ENCODE measurements at regions not wholly inside any gene's neighbourhood (a gene's known extent, or its start where the extent isn't known, plus 50 kb on each side); places are given as distances from the start of the nearest gene placed in this dataset.

DNA sequence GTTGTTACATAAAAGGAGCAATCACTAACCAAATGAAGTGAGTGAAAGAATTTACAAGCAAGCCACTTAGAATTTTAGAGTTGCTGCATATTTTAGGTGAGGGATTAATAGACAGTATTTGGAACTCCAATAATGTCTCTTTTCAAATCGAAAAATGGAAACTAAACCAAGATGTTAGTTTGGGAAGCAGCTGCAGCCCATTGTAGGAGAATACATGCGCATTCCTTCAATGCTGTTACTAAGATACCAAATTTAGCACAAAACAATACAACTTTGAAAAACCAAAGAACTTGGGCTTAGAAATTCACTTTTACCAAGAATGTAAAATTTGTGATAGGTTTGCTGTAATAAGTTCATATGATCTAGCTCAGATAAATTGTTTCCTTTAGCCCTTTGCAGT, 411.8 kb upstream of the CDH6 start:
- no peaks in the 10 kb centered on the region for H3K36me3 ChIP-seq
- no peak overlapping the region for H3K4me3 ChIP-seq
- no peak overlapping the region for H3K27ac ChIP-seq
- no peaks in the 10 kb centered on the region for H3K4me1 ChIP-seq
- no peaks in the 10 kb centered on the region for H3K27me3 ChIP-seq
- no peak for TF ChIP-seq POLR2AphosphoS5 (IDR thresholded peaks at IDR 0.05)
- TF ChIP-seq, protein P1, sequence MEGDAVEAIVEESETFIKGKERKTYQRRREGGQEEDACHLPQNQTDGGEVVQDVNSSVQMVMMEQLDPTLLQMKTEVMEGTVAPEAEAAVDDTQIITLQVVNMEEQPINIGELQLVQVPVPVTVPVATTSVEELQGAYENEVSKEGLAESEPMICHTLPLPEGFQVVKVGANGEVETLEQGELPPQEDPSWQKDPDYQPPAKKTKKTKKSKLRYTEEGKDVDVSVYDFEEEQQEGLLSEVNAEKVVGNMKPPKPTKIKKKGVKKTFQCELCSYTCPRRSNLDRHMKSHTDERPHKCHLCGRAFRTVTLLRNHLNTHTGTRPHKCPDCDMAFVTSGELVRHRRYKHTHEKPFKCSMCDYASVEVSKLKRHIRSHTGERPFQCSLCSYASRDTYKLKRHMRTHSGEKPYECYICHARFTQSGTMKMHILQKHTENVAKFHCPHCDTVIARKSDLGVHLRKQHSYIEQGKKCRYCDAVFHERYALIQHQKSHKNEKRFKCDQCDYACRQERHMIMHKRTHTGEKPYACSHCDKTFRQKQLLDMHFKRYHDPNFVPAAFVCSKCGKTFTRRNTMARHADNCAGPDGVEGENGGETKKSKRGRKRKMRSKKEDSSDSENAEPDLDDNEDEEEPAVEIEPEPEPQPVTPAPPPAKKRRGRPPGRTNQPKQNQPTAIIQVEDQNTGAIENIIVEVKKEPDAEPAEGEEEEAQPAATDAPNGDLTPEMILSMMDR (IDR thresholded peaks at IDR 0.05): no peak
- TF ChIP-seq POLR2A (IDR thresholded peaks at IDR 0.05): no peak
- DNase-seq (ENCODE audit: low spot score in 2 of 2): no peak
- H3K9me3 ChIP-seq: peaks cover 0 to 6% of the 10 kb centered on the region in 2 donors
- intact Hi-C loops (cut with DNase I; ENCODE audit: low total_unique reads): no loop called here

DNA sequence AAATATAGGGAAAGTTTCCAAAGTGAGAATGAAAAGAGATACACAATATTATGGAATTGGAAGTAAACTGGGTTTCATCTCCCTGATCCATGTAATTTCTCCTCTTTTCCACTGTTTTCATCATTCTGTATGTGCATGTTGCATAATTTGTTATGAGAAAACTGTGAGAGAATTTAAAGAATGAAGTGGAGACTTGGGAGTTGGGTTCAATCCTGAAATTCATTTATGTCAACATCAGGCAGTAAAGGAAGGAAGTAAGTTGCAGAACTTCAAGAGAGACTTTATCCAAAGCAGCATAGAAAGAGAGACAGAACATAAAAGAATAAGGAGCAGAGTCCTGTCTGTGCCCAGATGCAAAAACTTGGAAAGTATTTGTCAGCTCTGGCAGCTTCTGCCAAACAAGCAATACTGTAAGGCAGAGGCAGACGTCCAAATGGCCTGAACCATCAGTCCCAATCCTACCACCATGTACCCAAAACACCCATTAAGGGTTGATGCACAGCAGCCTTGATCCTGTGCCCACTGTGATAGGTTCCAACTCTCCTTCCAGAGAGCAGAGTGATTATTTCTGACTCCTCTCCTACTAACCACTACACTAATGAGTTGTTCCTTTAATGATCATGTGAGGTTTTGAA, 425.3 kb upstream of the CDH6 start:
- TF ChIP-seq POLR2AphosphoS5 (IDR thresholded peaks at IDR 0.05): no peak
- TF ChIP-seq POLR2A (IDR thresholded peaks at IDR 0.05): no peak
- TF ChIP-seq, protein P1 (IDR thresholded peaks at IDR 0.05): no peak
- Histone ChIP-seq H3K4me3 (no peak overlapping the region), H3K4me1 (no peaks in the 10 kb centered on the region), H3K27me3 (no peaks in the 10 kb centered on the region), H3K27ac (no peak overlapping the region), H3K36me3 (no peaks in the 10 kb centered on the region), H3K9me3 (no peaks in the 10 kb centered on the region)
- no peak for DNase-seq (ENCODE audit: low spot score in 2 of 2)
- intact Hi-C loops (cut with DNase I; ENCODE audit: low total_unique reads): no loop called here

DNA sequence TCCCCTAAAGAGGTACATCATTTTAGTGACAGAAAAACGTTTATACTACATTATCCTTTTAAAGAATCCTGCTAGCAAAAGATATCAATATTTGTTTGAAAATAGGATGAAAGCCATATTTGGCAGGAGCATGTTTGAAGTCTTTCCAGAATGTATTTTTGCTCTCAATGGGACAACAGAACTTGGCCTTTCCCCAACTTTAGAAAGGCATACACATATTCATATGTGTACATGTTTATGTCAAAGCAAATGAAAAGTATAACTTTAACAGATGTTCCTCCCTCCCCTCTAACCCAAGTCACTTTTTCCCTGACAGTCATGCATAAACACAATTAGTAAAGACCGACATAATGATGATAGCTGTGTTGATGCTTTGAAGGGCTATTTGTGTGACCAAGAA, 427.8 kb upstream of the CDH6 start:
- DNase-seq (ENCODE audit: low spot score in 2 of 2): no peak
- Histone ChIP-seq H3K4me1 (no peaks in the 10 kb centered on the region), H3K9me3 (no peaks in the 10 kb centered on the region), H3K27me3 (no peaks in the 10 kb centered on the region), H3K36me3 (no peaks in the 10 kb centered on the region), H3K27ac (no peak overlapping the region), H3K4me3 (no peak overlapping the region)
- intact Hi-C loops (cut with DNase I; ENCODE audit: low total_unique reads): no loop called here
- TF ChIP-seq POLR2AphosphoS5 (IDR thresholded peaks at IDR 0.05) (no peak), POLR2A (IDR thresholded peaks at IDR 0.05) (no peak)
- TF ChIP-seq, protein P1 (IDR thresholded peaks at IDR 0.05): no peak

DNA sequence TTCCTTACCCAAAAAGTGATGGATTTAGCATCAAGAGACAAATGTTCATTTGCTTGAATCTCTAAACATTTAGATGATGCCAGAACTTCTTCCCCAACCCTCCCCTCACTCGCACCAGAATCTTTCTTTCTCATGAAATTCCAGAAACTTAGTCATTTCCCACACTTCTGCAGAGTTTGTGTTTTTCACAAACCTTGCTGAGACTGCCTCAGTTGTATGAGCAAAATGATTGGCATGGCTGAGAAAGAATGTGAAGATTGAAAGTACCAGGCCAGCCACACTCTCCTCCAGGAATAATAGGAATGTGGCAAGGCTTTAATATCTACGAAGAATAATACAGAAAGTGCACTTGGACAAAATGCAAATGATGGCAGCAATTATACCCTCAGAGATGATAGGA, 428.3 kb upstream of the CDH6 start:
- no peaks in the 10 kb centered on the region for H3K9me3 ChIP-seq
- H3K4me1 ChIP-seq: no peaks in the 10 kb centered on the region
- no peak for DNase-seq (ENCODE audit: low spot score in 2 of 2)
- H3K36me3 ChIP-seq: no peaks in the 10 kb centered on the region
- intact Hi-C loops (cut with DNase I; ENCODE audit: low total_unique reads): no loop called here
- H3K27ac ChIP-seq: no peak overlapping the region
- no peak overlapping the region for H3K4me3 ChIP-seq
- no peak for TF ChIP-seq POLR2A (IDR thresholded peaks at IDR 0.05)
- H3K27me3 ChIP-seq: no peaks in the 10 kb centered on the region

DNA sequence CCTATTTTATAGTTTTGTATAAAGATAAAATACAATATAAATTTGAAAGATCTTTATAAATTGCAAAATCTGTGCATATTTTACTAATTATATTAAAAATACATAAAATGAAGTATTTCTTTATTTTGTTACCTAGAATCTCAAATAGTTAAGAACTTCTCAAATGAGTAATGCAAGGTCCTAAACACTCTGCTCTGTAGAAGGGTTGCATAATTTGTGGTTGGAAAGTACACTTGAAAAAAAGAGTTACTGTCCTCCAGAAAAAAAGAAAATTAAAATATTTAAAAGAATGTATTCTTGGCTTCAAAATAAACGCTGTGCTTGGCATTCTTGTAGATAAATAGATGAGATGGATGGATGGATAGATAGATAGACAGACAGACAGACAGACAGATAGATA, 428.8 kb upstream of the CDH6 start:
- Histone ChIP-seq H3K4me1 (no peaks in the 10 kb centered on the region), H3K27ac (no peak overlapping the region), H3K9me3 (no peaks in the 10 kb centered on the region), H3K27me3 (no peaks in the 10 kb centered on the region), H3K36me3 (no peaks in the 10 kb centered on the region), H3K4me3 (no peak overlapping the region)
- intact Hi-C loops (cut with DNase I; ENCODE audit: low total_unique reads): no loop called here
- TF ChIP-seq POLR2AphosphoS5 (IDR thresholded peaks at IDR 0.05): no peak
- no peak for TF ChIP-seq POLR2A (IDR thresholded peaks at IDR 0.05)
- TF ChIP-seq, protein P1 (IDR thresholded peaks at IDR 0.05): no peak
- no peak for DNase-seq (ENCODE audit: low spot score in 2 of 2)

DNA sequence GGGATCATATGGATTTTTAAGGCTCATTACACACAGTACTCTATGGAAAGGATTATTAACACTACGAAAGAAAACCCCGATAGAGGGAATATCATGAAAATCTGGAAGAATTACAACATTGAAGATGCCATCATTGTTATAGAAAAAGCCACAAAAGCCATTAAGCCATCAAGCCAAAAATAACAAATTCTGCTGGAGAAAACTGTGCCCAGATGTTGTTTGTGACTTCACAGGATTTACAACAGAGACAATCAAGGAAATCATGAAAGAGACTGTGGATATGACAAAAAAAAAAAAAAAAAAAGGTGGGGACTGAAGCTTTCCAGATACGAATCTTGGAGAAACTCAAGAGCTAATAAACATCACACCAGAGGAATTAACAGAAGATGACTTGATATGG, 433.8 kb upstream of the CDH6 start:
- Histone ChIP-seq H3K4me1 (no peaks in the 10 kb centered on the region), H3K27ac (no peak overlapping the region), H3K9me3 (peaks cover 0 to 8% of the 10 kb centered on the region in 2 donors), H3K4me3 (no peak overlapping the region), H3K36me3 (no peaks in the 10 kb centered on the region), H3K27me3 (no peaks in the 10 kb centered on the region)
- TF ChIP-seq POLR2AphosphoS5 (IDR thresholded peaks at IDR 0.05) (no peak), POLR2A (IDR thresholded peaks at IDR 0.05) (no peak)
- TF ChIP-seq, protein P1 (IDR thresholded peaks at IDR 0.05): no peak
- intact Hi-C loops (cut with DNase I; ENCODE audit: low total_unique reads): no loop called here
- DNase-seq (ENCODE audit: low spot score in 2 of 2): no peak
